ENCODE measurements at regions not wholly inside any gene's neighbourhood (a gene's known extent, or its start where the extent isn't known, plus 50 kb on each side); places are given as distances from the start of the nearest gene placed in this dataset.

DNA sequence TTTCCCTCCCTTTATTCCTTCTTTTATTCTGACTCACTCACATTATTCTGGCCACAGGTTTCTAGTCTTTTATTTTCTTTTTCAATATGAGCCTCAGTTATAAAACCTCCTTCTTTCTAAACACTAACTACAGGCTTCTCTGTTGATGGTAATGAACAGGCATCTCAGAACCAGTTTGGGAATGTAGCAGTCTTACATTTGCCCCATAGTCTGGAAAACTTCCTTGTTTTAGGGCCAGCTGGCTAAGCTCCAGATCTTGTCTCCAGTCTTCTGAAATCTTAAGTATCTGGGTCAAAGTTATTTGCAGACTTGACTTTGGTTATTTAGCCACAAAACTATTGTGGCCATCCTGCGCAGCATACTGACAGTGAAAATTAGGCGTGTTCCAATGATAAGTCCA lies 97.0 kb upstream of the MAN1A1 start:
- H3K36me3 ChIP-seq (ENCODE audit: control insufficient read depth, insufficient read depth, low read length) = no peaks in the 10 kb centered on the region
- peaks cover 12% of the 10 kb centered on the region for H3K4me1 ChIP-seq (ENCODE audit: control insufficient read depth, insufficient read depth, low read length)
- H3K27me3 ChIP-seq (ENCODE audit: control insufficient read depth, insufficient read depth, low read length) = no peaks in the 10 kb centered on the region
- peak in 1 of 2 donors; percentile 18 for DNase-seq
- no CpG with 5 or more reads among the region's 2 CpGs for WGBS (ENCODE audit: insufficient coverage, low lambda C conversion rate)
- H3K4me3 ChIP-seq (ENCODE audit: low read length) = no peak overlapping the region
- H3K27ac ChIP-seq (ENCODE audit: low read length) = no peak overlapping the region
- H3K9me3 ChIP-seq (ENCODE audit: control insufficient read depth, low read depth, low read length) = no peaks in the 10 kb centered on the region

DNA sequence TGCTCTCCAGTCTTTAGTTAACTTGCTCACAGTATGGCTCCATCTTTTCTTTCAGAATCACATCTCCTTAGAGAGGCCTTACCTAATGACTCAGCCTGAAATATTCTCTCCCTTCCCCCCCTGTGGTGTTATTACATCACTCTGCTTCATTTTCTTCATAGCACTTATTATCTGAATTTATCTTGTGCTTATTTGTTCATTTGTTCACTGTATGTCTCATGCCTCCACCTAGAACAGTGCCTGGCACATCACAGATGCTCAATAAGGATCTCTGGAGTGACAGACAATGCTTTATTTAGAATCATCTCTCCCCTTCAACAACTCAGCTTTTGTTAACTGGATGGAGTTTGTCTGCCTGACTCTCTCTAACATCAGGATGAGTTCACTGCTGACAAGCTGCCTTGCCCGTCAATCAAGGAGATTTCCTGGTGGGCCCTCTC lies 96.6 kb upstream of the MAN1A1 start:
- WGBS (ENCODE audit: insufficient coverage, low lambda C conversion rate) = 100% methylated on average over 1 of the region's 1 CpG
- no peaks in the 10 kb centered on the region for H3K27me3 ChIP-seq (ENCODE audit: control insufficient read depth, insufficient read depth, low read length)
- no peak overlapping the region for H3K4me3 ChIP-seq (ENCODE audit: low read length)
- H3K9me3 ChIP-seq (ENCODE audit: control insufficient read depth, low read depth, low read length) = peaks cover 1% of the 10 kb centered on the region
- H3K27ac ChIP-seq (ENCODE audit: low read length) = no peak overlapping the region
- H3K36me3 ChIP-seq (ENCODE audit: control insufficient read depth, insufficient read depth, low read length) = no peaks in the 10 kb centered on the region
- peaks cover 12% of the 10 kb centered on the region for H3K4me1 ChIP-seq (ENCODE audit: control insufficient read depth, insufficient read depth, low read length)
- no peak for DNase-seq

DNA sequence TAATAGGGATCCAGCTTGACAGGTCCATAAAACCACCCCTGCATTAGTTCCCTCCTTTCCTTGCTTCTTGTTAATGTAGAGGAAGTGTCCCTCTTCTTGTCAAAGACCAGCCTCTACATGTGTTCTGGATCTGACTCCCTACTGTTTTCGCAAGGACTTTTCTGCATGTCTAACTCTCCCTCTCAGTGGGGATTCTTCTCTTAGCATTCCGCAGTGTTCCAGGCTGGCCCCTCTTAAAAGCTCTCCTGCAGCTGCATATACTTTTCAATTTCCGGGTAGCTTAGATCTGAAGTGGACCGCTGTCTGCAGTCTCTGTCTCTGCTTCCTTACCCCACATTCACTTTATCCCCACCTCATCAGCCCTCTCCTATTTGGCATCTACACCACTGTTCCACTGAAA lies 96.1 kb upstream of the MAN1A1 start:
- DNase-seq = no peak
- Histone ChIP-seq H3K4me3 (ENCODE audit: low read length) (no peak overlapping the region), H3K27ac (ENCODE audit: low read length) (no peak overlapping the region), H3K4me1 (ENCODE audit: control insufficient read depth, insufficient read depth, low read length) (peaks cover 12% of the 10 kb centered on the region), H3K9me3 (ENCODE audit: control insufficient read depth, low read depth, low read length) (peaks cover 6% of the 10 kb centered on the region), H3K27me3 (ENCODE audit: control insufficient read depth, insufficient read depth, low read length) (no peaks in the 10 kb centered on the region), H3K36me3 (ENCODE audit: control insufficient read depth, insufficient read depth, low read length) (no peaks in the 10 kb centered on the region)
- 93% methylated on average over 3 of the region's 4 CpGs for WGBS (ENCODE audit: insufficient coverage, low lambda C conversion rate)

DNA sequence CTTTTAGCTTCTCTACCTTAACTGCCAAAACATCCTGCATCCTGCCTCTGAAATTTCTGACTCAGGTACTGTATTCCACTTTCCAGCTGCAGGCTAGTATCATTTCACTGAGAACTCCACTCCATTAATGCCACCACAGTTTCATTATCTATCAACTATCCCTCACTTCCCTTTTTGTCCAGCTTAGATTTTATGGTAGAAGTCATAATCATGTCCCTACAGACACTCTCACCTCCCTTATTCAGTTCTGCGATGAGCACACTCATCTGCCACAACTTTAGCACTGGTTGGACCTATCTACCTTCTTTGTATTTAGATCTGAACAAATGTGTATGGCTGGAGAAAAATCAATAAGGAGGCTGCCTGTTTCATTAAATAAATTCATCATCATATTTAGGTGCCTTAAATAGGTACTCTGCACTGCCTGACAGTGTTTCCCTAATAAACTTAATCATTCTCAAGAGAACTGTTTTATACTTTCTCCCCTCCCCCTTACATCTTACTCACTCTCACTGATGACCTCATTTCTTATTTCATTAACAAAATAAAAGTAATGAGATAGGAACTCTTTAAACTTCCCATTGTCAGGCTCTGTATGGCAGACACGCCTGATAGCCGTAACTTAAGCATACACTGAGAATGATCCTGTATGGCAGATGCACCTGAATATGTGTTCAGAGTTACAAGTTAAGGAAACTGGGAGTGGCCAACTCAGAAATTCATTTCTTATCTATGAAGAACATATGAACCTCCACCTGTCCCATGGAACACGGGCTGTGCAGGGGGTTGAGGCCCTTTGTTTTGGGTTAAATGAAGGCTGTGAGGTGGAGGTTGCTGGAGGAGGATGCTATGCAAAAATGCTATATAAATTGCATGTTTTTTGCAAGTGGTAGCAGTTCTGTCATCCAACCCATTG lies 95.3 kb upstream of the MAN1A1 start:
- H3K27ac ChIP-seq (ENCODE audit: low read length) = no peak overlapping the region
- DNase-seq = no peak
- peaks cover 12% of the 10 kb centered on the region for H3K4me1 ChIP-seq (ENCODE audit: control insufficient read depth, insufficient read depth, low read length)
- H3K4me3 ChIP-seq (ENCODE audit: low read length) = no peak overlapping the region
- WGBS (ENCODE audit: insufficient coverage, low lambda C conversion rate) = no CpG with 5 or more reads among the region's 4 CpGs
- H3K36me3 ChIP-seq (ENCODE audit: control insufficient read depth, insufficient read depth, low read length) = no peaks in the 10 kb centered on the region
- peaks cover 7% of the 10 kb centered on the region for H3K9me3 ChIP-seq (ENCODE audit: control insufficient read depth, low read depth, low read length)
- H3K27me3 ChIP-seq (ENCODE audit: control insufficient read depth, insufficient read depth, low read length) = no peaks in the 10 kb centered on the region

DNA sequence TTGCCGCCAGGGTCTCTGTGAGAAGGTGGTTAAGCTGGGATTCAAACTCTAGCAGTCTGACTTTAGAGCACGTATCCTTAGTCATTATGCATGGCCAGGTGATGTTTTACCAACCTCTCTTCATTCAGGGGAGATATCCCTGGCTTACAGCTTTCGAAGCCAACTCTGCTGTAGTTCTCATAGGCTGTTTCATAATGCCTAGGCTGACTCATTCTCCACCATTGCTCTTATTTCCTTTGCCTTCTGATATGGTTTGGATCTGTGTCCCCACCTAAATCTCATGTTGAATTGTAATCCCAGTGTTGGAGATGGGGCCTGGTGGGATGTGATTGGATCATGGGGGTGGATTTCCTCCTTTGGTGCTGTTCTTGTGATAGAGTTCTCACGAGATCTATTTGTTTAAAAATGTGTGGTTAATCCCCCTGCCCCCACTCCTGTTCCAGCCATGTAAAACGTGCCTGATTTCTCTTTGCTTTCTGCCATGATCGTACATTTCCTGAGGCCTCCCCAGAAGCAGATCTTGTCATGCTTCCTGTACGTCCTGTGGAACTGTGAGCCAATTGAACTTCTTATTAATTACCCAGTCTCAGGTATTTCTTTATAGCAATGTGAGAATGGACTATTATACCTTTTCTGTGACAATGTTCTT lies 94.6 kb upstream of the MAN1A1 start:
- WGBS (ENCODE audit: insufficient coverage, low lambda C conversion rate) = no CpG with 5 or more reads among the region's 7 CpGs
- Histone ChIP-seq H3K27me3 (ENCODE audit: control insufficient read depth, insufficient read depth, low read length) (no peaks in the 10 kb centered on the region), H3K9me3 (ENCODE audit: control insufficient read depth, low read depth, low read length) (peaks cover 7% of the 10 kb centered on the region)

DNA sequence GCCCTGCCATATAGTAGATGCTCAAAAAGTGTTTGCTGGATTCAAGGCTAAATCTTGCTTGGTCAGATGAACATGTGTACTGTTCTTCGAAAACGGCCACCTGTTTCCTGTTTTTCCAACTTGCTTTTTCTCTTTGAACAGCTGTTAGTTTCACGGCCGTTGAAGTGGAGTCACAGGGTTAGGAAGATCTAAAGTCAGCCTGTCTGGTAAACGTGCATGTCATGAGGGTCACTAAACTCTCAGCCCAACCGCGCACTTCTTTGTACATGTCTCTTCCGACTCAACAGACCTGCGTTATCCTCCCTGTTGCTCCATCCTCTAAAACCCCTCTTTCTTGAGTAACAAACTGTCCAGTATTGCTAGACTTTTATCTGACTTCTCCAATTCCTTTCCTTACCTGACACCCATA lies 93.2 kb upstream of the MAN1A1 start:
- no peak overlapping the region for H3K4me3 ChIP-seq (ENCODE audit: low read length)
- WGBS (ENCODE audit: insufficient coverage, low lambda C conversion rate) = 100% methylated on average over 2 of the region's 9 CpGs
- H3K4me1 ChIP-seq (ENCODE audit: control insufficient read depth, insufficient read depth, low read length) = no peaks in the 10 kb centered on the region
- no peaks in the 10 kb centered on the region for H3K27me3 ChIP-seq (ENCODE audit: control insufficient read depth, insufficient read depth, low read length)
- DNase-seq = peak in 1 of 2 donors; percentile 17
- no peaks in the 10 kb centered on the region for H3K36me3 ChIP-seq (ENCODE audit: control insufficient read depth, insufficient read depth, low read length)
- H3K27ac ChIP-seq (ENCODE audit: low read length) = no peak overlapping the region
- peaks cover 7% of the 10 kb centered on the region for H3K9me3 ChIP-seq (ENCODE audit: control insufficient read depth, low read depth, low read length)

More for the DNA sequence above, 94.6 kb upstream of the MAN1A1 start:
- Histone ChIP-seq H3K36me3 (ENCODE audit: control insufficient read depth, insufficient read depth, low read length) (no peaks in the 10 kb centered on the region), H3K4me1 (ENCODE audit: control insufficient read depth, insufficient read depth, low read length) (peaks cover 4% of the 10 kb centered on the region), H3K27ac (ENCODE audit: low read length) (no peak overlapping the region), H3K4me3 (ENCODE audit: low read length) (no peak overlapping the region)
- no peak for DNase-seq

DNA sequence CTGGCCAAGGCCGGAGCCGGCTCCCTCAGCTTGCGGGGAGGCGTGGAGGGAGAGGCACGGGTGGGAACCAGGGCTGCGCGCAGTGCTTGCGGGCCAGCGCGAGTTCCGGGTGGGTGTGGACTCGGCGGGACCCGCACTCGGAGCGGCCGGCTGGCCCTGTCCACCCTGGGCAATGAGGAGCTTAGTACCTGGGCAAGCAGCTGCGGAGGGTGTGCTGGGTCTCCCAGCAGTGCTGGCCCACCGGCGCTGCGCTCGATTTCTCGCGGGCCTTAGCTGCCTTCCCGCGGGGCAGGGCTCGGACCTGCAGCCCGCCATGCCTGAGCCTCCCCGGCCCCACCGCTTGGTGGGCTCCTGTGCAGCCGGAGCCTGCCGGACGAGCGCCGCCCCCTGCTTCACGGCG lies 91.4 kb upstream of the MAN1A1 start:
- no peak overlapping the region for H3K4me3 ChIP-seq (ENCODE audit: low read length)
- no peaks in the 10 kb centered on the region for H3K36me3 ChIP-seq (ENCODE audit: control insufficient read depth, insufficient read depth, low read length)
- peaks cover 7% of the 10 kb centered on the region for H3K9me3 ChIP-seq (ENCODE audit: control insufficient read depth, low read depth, low read length)
- WGBS (ENCODE audit: insufficient coverage, low lambda C conversion rate) = no CpG with 5 or more reads among the region's 37 CpGs
- H3K27me3 ChIP-seq (ENCODE audit: control insufficient read depth, insufficient read depth, low read length) = no peaks in the 10 kb centered on the region
- no peak overlapping the region for H3K27ac ChIP-seq (ENCODE audit: low read length)
- DNase-seq = no peak
- H3K4me1 ChIP-seq (ENCODE audit: control insufficient read depth, insufficient read depth, low read length) = no peaks in the 10 kb centered on the region

DNA sequence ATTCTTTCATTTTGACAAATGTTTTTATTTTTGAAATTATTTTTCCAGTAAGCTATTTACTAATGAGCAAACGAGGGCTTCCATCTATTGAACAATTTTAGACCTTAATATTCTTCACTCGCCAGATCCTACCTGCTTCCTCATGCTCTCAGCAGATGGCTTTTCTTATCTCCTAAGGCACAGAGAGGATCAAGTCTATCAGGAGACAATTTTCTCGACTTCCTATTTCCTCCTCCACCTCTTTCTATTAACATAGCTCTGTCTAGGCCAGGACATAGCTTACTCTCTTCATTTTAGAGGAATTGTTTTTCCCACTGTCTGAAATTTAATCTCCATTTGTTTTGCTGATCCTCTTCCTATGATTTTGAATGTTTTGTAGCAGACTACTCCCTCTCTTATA lies 87.0 kb upstream of the MAN1A1 start:
- H3K36me3 ChIP-seq (ENCODE audit: control insufficient read depth, insufficient read depth, low read length) = no peaks in the 10 kb centered on the region
- no peak for DNase-seq

DNA sequence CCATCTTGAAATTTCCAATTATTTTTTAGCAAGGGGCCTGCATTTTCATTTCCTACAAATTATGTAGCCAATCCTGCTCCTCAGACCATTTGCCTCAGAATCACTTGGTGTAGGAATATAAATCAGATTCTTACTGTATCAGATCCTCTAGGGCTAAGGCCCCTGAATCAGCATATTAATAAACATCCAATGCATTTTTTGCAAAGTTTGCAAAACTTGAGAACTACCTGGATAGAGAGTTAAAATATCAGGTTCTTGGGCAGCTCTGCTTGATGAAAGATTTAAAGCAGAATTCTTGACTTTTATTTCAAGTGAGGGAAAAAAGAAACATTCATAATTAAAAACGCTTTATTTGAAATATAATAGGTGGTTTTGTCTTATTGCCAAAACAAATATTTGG lies 82.2 kb upstream of the MAN1A1 start:
- no peaks in the 10 kb centered on the region for H3K4me1 ChIP-seq (ENCODE audit: control insufficient read depth, insufficient read depth, low read length)
- H3K9me3 ChIP-seq (ENCODE audit: control insufficient read depth, low read depth, low read length) = no peaks in the 10 kb centered on the region
- H3K36me3 ChIP-seq (ENCODE audit: control insufficient read depth, insufficient read depth, low read length) = no peaks in the 10 kb centered on the region
- H3K27ac ChIP-seq (ENCODE audit: low read length) = no peak overlapping the region
- H3K4me3 ChIP-seq (ENCODE audit: low read length) = no peak overlapping the region
- H3K27me3 ChIP-seq (ENCODE audit: control insufficient read depth, insufficient read depth, low read length) = no peaks in the 10 kb centered on the region
- WGBS (ENCODE audit: insufficient coverage, low lambda C conversion rate) = 100% methylated on average over 1 of the region's 1 CpG
- DNase-seq = no peak

More for the DNA sequence above, 87.0 kb upstream of the MAN1A1 start:
- Histone ChIP-seq H3K4me1 (ENCODE audit: control insufficient read depth, insufficient read depth, low read length) (no peaks in the 10 kb centered on the region), H3K4me3 (ENCODE audit: low read length) (no peak overlapping the region), H3K27me3 (ENCODE audit: control insufficient read depth, insufficient read depth, low read length) (no peaks in the 10 kb centered on the region), H3K27ac (ENCODE audit: low read length) (no peak overlapping the region), H3K9me3 (ENCODE audit: control insufficient read depth, low read depth, low read length) (peaks cover 7% of the 10 kb centered on the region)
- 100% methylated on average over 2 of the region's 3 CpGs for WGBS (ENCODE audit: insufficient coverage, low lambda C conversion rate)

DNA sequence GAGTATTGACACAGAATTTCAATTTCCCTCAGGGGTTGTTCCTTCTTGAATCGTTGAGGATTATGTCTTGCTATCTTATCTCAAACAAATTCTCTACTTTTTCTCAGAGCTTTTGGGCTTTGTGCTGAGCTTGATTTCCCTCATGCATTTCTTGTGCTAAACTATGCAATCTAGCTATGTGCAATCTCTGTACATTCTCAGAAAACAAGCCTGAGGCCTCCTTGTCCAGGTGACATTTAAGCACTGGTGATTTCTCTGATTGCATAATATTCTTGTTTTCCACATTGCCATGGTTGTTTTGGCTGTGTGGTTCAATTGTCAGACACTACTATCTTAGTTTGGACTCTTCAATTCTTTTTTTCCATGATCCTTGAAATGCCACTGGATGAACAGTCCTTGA lies 81.2 kb upstream of the MAN1A1 start:
- no CpG with 5 or more reads among the region's 1 CpG for WGBS (ENCODE audit: insufficient coverage, low lambda C conversion rate)
- H3K27me3 ChIP-seq (ENCODE audit: control insufficient read depth, insufficient read depth, low read length) = no peaks in the 10 kb centered on the region
- H3K4me1 ChIP-seq (ENCODE audit: control insufficient read depth, insufficient read depth, low read length) = no peaks in the 10 kb centered on the region

More for the DNA sequence above, 81.2 kb upstream of the MAN1A1 start:
- H3K4me3 ChIP-seq (ENCODE audit: low read length) = no peak overlapping the region
- H3K9me3 ChIP-seq (ENCODE audit: control insufficient read depth, low read depth, low read length) = no peaks in the 10 kb centered on the region
- no peak overlapping the region for H3K27ac ChIP-seq (ENCODE audit: low read length)
- no peaks in the 10 kb centered on the region for H3K36me3 ChIP-seq (ENCODE audit: control insufficient read depth, insufficient read depth, low read length)
- no peak for DNase-seq
